ENCODE measurements at regions not wholly inside any gene's neighbourhood (a gene's known extent, or its start where the extent isn't known, plus 50 kb on each side); places are given as distances from the start of the nearest gene placed in this dataset.

GRCh38 chr18:78860117-78860516, 119.5 kb upstream of the SALL3 start:
- DNase-seq (ENCODE audit: low read depth), result no peak
- H3K4me3 ChIP-seq (ENCODE audit: low read depth, low read length), result no peak overlapping the region
- TF ChIP-seq CTCF (IDR thresholded peaks at IDR 0.05; ENCODE audit: low read depth, low read length, missing control alignments), result no peak
- in situ Hi-C loops (cut with HindIII; ENCODE audit: low sequenced_read_pairs), result no loop called here

DNA sequence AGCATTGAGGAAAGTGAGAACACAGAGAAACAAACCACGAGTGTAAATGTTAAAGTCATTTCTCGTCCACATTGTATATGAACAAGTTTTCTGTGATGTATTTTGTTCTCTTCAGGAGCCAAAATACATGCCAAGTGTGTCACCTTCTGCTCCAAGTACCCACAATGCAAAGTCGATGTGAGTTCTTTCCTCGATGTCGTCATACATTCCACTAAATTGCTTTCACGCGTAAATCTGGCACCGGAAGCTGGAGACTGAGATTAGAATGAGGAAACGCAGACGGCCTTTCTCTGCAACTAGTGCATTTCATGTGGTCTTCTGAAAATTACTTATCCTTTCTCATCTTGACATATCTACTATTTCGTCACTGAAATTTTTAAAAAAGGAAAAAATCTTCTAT, 118.5 kb upstream of the SALL3 start:
- in situ Hi-C loops (cut with HindIII; ENCODE audit: low sequenced_read_pairs), result no loop called here
- no peak for DNase-seq (ENCODE audit: low read depth)
- no peak for TF ChIP-seq CTCF (IDR thresholded peaks at IDR 0.05; ENCODE audit: low read depth, low read length, missing control alignments)
- no peak overlapping the region for H3K4me3 ChIP-seq (ENCODE audit: low read depth, low read length)

DNA sequence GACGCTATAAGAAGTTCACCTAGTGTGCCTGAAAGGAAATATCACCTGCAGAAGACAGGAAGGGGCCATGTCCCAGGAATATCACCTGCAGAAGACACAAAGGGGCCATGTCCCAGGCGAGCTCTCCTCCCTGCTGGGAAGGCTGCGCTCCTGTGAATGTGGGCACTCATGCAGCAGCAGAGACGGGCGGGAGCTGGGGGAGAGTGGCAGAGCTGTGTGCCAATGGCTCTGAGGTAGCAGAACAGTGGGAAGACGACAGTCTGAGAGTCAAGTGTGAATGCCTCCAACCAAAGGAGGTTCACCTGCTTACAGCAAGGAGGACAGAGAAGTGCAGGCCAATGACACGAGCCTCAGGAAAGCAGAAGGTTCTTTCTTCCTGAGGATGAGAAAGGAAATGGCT, 117.9 kb upstream of the SALL3 start:
- in situ Hi-C loops (cut with HindIII; ENCODE audit: low sequenced_read_pairs), result no loop called here
- no peak overlapping the region for H3K4me3 ChIP-seq (ENCODE audit: low read depth, low read length)
- no peak for DNase-seq (ENCODE audit: low read depth)
- TF ChIP-seq CTCF (IDR thresholded peaks at IDR 0.05; ENCODE audit: low read depth, low read length, missing control alignments), result no peak

DNA sequence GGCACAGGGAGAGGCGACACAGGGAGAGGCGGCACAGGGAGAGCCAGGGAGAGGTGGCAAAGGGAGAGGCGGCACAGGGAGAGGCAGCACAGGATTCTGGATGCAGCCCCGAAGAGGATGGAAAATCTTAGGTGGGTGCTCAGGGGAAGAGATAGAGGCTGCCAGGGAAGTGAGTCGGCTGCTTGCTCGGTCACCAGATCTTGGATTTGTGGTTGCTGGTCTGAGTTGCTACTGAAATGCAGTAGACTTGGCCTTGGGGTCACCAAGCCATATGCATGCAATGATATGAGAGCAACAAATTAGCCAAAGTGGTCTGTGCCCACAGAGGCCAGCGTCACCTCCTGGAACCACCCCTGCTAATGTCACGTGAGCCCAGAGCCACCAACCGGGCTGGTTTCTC, 117.2 kb upstream of the SALL3 start:
- no peak overlapping the region for H3K4me3 ChIP-seq (ENCODE audit: low read depth, low read length)
- TF ChIP-seq CTCF (IDR thresholded peaks at IDR 0.05; ENCODE audit: low read depth, low read length, missing control alignments), result no peak
- in situ Hi-C loops (cut with HindIII; ENCODE audit: low sequenced_read_pairs), result no loop called here
- no peak for DNase-seq (ENCODE audit: low read depth)

- TF ChIP-seq CTCF (IDR thresholded peaks at IDR 0.05; ENCODE audit: low read depth, low read length, missing control alignments), result no peak
- DNase-seq (ENCODE audit: low read depth), result no peak
- no peak overlapping the region for H3K4me3 ChIP-seq (ENCODE audit: low read depth, low read length)
- in situ Hi-C loops (cut with HindIII; ENCODE audit: low sequenced_read_pairs), result no loop called here
Observed at GRCh38 chr18:78865056-78865598, 114.5 kb upstream of the SALL3 start.

GRCh38 chr18:78865771-78866310, 113.8 kb upstream of the SALL3 start:
- H3K4me3 ChIP-seq (ENCODE audit: low read depth, low read length), result no peak overlapping the region
- in situ Hi-C loops (cut with HindIII; ENCODE audit: low sequenced_read_pairs), result no loop called here

More at GRCh38 chr18:78865771-78866310, 113.8 kb upstream of the SALL3 start:
- TF ChIP-seq CTCF (IDR thresholded peaks at IDR 0.05; ENCODE audit: low read depth, low read length, missing control alignments), result no peak
- no peak for DNase-seq (ENCODE audit: low read depth)

Measured in astrocyte of the cerebellum (primary cell).